Cardiac fibroblast (primary cell): ENCODE measurements at regions not wholly inside any gene's neighbourhood (a gene's known extent, or its start where the extent isn't known, plus 50 kb on each side); places are given as distances from the start of the nearest gene placed in this dataset.

Experiments
- DNase-seq, 2 donors: peaks; one replicate each; pipeline versions ENCODE4 v3.0.0 to v3.0.0-alpha.2; 2010; ENCODE audit warnings: low read depth in 2 of 2
- H3K4me3 ChIP-seq, 2 donors: replicated peaks in 1 of 2; 1 replicate in 1 of 2; 2 replicates in 1 of 2; pipeline ENCODE4 v1.5.1; 2011; ENCODE audit warnings: low read depth in 2 of 2, low read length in 2 of 2, mild to moderate bottlenecking in 2 of 2, moderate library complexity in 1 of 2
- TF ChIP-seq, protein P1 (sequence below): IDR thresholded peaks from one replicate; pipeline ENCODE4 v1.5.1; 2011; ENCODE audit warnings: low read depth, mild to moderate bottlenecking, low read length, inconsistent platforms

DNA sequence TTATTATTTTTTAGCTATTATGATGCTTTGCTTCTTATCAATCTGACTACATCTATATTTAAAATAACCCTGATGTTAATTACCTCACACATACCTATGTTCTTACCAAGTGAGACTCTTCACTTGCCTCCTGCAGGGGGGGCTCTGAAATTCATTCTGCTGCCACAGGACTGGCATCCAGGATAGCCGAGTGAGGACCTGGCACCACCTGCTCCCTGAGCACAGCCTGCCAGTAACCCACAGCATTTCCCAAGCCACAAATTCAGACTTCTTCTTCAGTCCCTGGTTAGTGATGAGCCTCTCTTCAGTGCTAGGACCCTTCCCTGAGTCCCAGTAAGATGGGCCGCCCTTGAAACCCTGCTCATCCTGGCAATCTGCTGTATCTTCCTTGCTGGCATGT is 296.5 kb upstream of the PLXNA2 start:
- TF ChIP-seq, protein P1, sequence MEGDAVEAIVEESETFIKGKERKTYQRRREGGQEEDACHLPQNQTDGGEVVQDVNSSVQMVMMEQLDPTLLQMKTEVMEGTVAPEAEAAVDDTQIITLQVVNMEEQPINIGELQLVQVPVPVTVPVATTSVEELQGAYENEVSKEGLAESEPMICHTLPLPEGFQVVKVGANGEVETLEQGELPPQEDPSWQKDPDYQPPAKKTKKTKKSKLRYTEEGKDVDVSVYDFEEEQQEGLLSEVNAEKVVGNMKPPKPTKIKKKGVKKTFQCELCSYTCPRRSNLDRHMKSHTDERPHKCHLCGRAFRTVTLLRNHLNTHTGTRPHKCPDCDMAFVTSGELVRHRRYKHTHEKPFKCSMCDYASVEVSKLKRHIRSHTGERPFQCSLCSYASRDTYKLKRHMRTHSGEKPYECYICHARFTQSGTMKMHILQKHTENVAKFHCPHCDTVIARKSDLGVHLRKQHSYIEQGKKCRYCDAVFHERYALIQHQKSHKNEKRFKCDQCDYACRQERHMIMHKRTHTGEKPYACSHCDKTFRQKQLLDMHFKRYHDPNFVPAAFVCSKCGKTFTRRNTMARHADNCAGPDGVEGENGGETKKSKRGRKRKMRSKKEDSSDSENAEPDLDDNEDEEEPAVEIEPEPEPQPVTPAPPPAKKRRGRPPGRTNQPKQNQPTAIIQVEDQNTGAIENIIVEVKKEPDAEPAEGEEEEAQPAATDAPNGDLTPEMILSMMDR: no peak
- H3K4me3 ChIP-seq: no peak overlapping the region
- no peak for DNase-seq

DNA sequence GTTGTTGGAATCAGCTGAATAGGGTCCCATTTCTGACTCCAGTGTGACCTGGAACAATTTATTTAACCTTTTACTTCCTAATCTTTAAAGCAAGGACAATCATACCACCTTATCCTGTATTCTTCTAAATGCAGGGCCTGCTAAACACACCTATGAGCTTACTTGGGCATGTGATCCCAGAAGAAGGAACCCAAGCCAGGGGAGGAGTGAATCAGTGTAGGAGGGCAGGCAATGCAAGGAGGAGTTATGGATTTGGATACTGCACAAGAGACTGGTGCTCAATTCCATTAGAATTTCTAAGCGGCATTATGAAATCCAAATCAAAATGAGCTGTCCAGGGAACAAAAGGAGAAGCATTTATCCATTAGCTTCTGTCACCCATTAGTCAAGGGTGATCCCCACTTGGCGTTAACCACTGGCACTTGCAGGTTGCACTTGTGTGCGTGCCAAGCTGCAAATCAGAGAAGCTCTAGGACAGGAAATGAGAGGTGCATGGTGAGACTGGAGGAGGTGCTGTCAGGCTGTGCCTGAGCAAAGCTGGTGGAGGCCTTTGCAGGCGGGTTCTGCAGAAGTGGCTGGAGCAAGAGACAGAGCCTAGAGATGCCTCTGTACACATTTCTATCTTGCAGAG is 297.2 kb upstream of the PLXNA2 start:
- no peak for DNase-seq
- TF ChIP-seq, protein P1: no peak
- H3K4me3 ChIP-seq: no peak overlapping the region

DNA sequence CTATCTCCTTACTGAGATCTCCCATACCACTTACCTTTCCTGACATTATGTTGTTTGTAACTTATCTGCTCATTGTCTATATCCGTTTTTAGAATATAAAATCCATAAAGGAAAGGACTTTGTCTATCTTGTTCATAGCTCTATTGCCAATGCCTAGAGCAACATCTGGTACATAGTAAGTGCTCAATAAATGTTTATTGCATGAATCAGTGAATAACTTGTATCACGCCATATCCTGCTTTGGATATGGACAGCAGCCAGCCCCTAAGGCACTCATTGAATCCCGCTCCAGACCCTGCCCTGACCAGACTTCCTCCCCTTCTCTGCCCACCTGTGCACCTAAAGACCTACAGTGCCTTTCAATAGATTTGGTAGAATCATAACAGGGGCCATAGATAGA is 298.1 kb upstream of the PLXNA2 start:
- DNase-seq: no peak
- no peak overlapping the region for H3K4me3 ChIP-seq
- TF ChIP-seq, protein P1: no peak

DNA sequence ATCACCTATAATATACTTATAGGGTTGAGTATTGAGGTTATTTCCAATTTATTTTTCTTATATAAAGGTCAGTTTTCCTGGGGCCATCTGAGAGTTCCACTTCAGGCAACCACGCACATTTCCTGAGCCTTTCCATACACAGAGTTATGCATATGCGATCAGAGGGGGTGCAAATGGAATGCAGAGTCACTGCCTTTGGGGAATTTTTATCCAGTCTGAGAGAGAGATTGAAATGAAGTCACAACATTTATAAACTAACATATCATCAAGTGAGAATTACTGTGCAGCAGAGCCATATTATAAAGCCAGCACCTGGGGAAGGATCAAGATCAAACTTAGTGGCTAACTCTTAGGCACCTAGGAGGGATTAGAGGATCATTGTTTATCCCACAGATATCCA is 299.9 kb upstream of the PLXNA2 start:
- H3K4me3 ChIP-seq: no peak overlapping the region
- DNase-seq: no peak
- TF ChIP-seq, protein P1: no peak

DNA sequence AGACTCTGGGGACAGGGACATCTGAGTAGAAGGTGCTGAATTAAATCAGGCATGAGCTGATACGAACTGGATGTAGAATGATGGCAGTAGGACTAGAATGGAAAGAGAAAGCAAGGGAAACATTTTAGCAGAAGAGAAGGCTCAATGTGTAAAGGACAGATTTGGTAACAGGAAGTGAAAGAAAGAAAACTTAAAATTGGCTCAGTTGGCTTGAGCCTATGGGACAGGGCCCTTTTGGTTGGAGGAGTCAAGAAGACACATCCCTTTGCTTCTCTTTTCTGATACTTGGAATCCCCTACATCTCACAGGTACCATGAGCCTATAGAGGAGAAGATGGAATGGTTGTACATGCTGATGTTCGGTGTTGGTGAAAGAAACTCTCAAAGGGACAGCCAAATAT is 300.6 kb upstream of the PLXNA2 start:
- DNase-seq: no peak
- TF ChIP-seq, protein P1: no peak
- H3K4me3 ChIP-seq: no peak overlapping the region

DNA sequence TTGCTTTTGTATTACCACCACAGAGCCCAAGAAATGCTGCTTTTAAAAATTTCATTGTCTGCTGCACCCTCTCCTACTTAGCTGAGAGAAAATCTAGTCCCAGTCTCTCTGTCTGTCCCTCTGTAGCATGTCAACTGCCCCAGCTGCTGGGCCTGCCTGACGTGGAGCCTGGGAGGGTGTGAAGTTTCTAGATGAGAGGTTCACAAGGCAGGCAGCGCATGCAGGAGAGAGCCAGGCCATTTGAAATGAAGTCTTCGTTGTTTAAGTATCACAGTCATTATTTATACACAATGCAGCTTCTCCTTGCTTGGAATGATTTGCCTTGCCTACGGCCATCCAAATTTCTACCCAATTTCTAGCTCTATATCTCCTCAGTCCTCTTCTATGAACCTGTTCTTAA is 306.8 kb upstream of the PLXNA2 start:
- H3K4me3 ChIP-seq: no peak overlapping the region
- DNase-seq: no peak
- TF ChIP-seq, protein P1: no peak

DNA sequence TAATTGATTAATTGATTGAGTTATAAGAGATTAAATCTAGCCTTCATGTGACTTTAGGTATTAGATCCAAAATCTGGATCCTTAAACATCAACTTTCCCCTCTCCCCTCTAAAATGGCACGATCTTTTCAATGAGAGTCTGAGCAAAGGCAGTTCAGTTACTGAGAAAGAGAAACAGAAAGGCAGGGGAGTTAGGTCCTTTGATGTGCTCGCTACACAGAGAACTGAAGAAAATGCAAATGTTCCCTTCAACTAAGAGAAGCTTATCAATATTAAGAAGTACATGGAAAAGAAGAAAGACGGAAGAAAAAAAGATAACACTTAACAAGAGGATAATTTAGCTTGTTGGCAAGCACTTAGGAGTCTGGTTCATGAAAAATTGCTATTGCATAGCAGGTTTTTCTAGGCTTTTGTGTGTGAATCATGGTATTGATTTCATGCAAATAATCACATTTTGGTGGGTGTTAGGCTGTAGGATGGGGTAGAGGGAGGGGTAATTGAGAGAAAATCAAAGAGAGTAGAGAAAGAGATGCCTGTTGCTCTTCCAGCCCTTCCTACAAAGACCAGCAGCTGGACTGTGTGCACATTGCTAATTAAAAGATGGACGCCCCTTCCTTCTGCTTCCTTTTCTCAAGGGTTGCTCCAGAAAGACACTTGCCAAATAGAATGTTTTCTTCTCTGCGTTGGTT is 307.6 kb upstream of the PLXNA2 start:
- H3K4me3 ChIP-seq: no peak overlapping the region
- TF ChIP-seq, protein P1: no peak
- no peak for DNase-seq
